GM19035 (cell line): ENCODE measurements at regions not wholly inside any gene's neighbourhood (a gene's known extent, or its start where the extent isn't known, plus 50 kb on each side); places are given as distances from the start of the nearest gene placed in this dataset.

Experiments
- ATAC-seq: cut with Tn5 transposase; IDR thresholded peaks from one replicate; pipeline ENCODE4 v1.9.1; 2021; ENCODE audit not compliant: unreplicated experiment

DNA sequence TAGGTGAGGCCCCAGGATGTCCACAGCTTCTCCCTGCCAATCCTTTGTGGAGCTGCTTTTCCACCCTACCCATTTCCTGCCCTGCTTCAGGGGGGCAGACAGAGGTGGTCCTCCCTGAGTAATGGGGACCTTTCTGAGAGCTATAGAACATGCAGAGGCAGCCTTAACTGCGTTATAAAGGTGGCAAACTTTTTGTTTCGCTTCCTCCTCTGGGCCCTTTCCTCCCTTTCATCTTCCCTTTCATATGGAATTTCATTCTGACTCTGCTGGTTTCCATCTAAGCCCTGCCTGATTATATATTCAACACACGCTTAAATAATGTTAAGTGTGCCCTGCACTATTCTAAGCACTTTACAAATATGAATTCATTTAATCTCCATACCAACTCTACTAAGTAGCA is 169.3 kb upstream of the E2F8 start:
- peak; percentile 84 for ATAC-seq

DNA sequence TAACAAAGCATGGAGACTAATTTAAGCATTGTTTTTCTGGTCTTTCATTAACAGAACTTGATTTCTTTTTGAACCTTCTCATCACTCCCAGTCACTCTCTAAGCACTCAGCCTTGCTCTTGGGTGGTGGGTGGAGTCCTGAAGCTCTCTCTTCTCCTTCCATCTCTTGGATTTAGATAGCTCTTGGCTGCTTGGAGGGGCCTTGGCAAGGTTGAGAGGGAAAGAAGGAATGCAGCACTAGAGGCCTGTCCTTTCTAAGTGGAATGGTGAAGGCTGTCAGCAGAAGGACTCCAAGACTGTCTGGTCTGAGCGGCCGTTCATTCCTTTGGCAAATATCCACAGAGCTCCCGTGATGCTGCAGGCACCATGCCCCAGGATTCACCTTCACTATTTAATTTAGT is 168.6 kb upstream of the E2F8 start:
- no peak for ATAC-seq

DNA sequence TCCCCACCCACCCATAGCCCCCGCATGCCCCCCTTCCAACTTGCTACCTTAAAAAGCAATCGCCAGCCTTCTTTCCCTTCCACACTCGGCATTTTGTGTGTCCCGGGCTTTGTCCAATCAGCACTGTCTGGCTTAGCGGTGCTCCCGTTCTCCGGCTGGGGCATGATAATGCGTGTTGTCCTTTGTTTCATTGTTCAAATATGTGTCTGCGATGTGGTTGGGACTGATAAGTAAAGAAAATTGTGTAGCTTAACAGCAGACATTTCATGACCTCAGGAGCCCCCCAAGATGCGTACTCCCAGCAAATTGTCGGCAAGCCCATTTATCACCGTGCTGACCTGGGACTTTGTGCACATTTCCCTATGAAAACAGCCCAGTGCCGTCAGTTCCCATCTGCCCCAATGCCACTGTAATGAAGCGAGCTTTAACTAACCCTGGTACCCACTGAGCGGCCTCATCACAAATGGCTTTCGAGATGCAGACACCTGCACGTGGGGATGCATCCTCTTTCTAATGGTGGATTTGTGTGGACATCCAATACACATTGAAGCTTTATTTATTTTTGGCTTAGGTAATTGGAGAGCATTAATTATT is 167.0 kb upstream of the E2F8 start:
- no peak for ATAC-seq

DNA sequence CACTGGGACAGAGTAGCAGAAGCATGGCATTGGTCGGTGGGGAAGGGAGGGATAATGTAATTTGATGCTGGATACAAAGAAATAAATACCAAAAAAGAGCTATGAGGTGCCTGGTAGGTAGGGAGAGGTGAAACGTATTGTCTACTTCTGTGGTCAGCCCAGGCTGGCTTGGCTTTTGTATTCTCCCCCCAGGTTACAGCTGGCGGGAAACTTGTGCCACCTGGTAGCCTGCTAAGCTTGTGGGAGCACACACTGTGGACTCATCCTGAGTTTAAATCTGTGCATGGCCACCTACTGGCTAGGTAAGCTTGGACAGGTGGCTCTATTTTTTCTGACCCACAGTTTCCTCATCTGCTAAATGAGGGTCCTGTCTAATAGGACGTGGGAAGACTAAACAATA is 165.2 kb upstream of the E2F8 start:
- no peak for ATAC-seq

DNA sequence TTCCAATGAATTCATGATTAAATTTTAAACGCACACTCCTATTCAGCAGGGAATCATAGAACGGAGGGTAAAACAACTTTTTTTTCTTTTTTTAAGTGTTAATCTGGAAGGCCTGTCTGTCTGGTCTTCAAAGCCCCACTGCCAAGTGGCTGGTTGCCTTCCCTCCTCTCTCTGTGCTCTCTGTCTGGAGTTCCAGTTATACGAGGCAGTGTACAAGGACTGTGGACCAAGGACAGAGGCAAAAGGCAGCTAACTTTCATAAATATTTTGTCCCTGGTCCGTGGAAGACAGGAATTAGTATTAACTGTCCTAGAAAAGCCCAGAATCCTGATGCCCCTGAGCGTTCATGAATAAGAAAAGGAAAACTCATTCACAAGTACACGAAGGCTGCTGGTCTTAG is 164.0 kb upstream of the E2F8 start:
- ATAC-seq, result no peak

DNA sequence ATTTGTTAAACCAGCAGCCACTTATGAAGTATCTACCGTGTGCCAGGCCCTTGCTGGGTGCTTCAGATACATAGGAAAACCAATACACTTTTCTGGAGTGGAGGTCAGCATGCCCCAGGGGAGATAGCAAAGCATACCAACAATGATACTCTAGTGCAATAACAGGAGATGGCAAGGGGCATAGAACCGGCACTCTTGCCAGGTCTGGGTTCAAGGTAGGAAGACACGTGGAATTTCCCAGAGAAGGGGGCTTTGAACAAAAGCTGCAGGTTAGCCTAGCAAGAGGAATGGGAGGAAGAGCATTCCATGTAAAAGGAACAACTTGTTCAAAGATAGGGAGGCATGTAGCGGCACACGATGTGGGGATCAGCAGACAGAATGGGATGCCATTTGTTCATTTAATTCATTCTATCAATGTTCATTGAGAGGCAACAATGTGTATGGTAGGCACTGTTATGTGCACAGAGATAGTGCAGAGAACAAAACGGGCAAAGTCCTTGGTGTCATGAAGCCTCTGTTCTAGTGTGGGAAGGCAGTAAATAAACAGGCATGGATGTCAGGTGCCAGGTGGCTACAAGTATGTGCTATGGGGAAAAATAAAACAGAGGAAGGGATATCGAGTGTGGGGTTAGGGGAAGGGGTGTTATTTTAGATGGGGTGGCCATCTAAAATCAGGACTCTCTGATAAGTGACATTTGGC is 162.6 kb upstream of the E2F8 start:
- ATAC-seq, result no peak

DNA sequence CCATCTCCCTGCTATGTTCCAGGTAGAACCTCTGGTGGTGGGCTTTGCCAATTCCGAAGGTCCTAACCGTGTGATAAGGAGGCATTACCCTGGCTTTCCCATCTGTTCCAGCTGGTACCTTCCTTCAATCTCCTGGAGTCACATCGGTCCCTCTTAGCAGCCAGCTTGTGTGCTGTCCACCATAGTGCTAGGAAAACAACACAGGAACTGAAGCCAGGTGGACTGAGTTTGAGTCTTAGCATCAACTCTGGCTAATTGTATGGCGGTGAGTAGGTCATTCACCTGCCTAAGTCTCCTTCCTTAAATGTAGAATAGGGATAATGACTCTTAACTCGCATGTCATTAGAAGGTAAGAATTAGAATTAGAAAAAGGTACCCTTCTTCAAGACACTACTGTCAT is 159.6 kb upstream of the E2F8 start:
- ATAC-seq, result no peak

DNA sequence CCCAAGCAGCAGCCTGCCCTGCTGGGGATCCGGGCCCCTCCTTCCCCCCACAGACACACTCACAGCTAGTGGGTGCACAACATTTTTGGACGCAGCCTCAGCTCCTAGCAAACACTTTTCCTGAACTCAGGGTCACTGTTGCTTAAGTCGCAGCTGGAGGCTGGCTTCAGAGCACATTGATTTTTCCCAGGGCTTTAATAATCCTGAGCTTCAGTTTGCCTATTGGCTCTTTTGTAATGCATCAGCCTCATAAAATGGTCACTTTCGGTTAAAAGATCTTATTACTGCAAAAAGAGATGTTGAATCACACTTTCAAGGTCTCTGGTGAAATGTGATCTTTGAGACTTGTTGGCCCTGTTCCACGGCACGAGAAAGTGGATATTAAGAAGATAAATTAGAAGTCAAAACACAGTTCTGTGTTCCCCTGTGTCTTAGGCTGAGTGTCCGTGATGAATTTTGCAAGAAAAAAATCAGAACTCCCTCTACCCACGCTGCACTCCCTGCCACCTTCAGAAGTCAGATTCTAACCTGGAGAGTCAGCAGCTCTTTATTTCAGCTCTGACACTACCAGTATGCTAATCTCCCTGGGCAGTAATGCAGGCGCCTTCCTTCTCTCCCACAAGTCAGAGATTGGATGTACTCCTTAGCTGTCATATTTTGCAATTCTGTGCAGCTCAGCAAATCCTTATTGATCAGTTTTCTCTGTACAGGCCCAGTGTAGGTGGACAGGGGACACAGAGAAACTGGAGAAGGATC is 158.2 kb upstream of the E2F8 start:
- ATAC-seq, result no peak

DNA sequence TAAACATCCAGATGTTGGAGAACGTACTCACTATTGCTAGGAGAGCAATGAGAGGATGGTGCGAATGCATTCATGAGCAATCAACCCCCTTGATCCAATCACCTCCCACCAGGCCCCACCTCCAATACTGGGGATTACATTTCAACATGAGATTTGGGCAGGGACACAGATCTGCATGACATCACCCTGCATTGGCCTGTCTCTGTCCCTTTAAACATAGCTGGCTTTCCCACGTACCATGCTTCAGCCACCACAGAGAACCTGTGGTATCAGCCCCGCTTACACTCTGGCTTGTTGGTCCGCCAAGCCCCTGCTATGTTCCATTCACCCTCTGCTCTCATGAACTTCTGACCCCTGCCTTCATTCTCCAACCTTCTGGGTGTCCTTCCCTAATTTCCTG is 157.5 kb upstream of the E2F8 start:
- ATAC-seq, result no peak

DNA sequence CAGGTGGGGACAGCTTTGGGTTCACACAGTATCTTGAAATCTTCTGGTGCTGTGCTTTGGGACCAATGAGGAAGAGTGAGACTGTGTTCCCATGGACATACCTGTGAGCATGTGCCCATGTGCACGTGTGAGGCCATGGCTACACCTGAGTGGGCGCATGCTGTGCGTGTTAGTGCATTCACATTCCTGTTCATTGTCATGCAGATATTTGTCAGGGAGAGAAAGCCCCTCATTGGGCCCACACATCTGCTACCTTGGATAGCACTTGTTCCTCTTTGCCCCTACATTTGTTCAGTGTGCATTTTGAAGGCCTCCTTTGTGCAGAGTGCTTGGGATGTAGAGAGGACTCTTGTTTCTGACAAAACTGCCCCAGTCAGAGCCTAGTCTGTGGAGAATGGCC is 154.3 kb upstream of the E2F8 start:
- ATAC-seq, result peak; percentile 3

DNA sequence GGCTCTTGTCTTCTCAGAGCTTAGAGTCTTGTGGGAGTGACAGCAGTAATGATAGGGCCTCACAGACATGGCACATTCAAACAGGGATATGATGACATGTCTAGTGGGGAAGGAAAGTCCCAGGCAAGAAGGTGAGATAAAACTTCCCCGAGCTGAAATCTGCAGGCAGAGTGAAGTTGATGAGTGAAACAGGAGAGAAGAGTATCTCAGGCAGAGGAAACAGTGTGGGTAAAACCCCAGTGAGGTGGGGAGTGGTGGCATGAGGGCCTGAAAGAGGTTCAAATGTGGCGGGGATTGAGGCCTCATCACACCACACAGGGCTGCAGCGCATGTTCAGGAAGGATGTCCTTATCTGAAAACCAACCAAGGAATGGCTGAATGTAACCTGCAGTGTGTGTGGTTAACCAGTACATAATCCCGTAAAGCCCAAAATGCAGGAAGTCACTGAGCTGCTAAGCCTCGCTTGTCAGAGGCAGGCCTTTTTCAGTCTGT is 153.8 kb upstream of the E2F8 start:
- peak; percentile 61 for ATAC-seq

DNA sequence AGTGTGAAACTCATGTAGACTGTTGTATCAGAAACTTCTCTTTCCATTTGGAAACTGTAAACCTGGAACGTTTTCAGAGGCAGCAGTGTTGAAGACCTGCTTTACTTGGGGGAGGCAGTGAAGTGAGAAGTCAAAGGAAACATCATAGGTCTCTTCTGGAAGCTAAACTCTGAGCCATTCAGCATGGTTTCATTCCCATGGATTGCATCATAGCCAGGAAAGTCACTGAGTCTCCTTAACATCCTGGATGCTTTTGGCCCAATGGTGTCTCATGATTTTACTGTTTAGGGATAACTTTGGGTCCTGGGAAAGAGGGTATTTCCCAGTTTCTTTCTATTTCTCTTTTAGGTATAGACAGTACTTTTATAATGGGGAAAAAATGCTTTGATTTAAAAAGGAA is 153.2 kb upstream of the E2F8 start:
- ATAC-seq, result no peak

DNA sequence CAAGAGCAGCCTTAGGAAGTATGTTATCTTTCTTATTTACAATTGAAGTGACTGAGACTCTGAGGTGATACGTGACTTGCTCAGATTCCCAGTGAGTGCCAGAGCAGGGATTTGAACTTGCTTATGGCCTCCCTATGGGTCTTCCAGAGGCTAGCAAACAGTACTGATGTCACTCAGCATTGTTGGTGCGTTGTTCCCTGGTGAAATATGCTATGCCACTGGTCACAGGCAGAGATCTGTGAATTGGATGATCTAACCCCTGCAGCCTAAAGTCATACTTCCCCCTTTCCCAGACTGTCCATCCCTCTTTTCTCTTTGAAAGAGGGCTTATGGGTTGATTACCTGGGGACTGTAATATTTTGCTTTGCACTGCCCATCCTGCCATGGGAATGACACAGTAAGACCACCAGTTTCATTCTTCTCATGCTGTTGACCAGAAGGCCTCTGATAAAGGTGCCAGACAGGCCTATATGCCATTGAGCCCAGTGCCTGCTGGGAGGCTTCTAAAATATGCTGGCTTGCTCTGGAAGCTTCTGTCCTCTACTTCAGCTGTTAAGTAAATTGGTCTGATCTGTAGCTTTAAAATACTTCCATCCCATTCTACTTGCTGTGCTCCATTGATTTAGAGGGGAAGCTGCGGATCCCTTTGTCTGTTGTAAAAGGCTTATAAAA is 152.2 kb upstream of the E2F8 start:
- ATAC-seq, result no peak

DNA sequence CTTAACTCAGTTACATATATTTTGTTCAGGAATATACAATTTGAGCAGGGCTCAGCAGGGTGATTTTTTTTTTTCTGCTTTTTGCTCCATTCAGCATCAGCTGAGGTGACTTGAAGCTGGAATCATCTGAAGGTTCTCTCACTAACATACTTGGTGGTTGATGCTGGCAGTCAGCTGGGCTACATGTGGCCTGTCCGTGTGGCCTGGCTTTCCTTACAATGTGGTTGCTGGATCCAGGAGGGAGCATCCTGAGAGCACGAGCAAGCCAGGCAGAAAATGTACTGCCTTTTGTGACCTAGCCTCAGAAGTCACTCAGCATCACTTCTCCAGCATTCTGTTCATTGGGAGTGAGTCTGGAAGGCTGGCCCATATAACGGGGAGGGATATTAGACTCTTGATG is 151.6 kb upstream of the E2F8 start:
- ATAC-seq, result no peak

DNA sequence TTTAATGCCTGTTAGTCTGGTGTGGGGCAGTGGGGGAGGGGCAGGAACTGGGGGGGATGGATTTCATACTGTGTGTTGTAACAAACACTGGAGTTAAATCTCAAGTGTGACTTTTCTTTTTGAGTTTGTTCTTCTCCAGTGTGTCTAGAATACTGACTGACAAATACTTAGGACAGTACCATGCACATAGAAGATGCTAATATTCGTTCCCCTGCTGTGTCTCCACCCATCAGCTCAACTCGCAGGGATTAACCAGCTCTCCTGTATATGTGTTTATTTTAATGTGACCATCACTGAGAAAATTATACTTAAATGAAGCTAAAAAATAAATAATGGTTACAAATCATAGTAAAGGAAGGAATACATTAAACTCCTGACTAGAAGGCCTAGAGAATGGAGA is 150.9 kb upstream of the E2F8 start:
- ATAC-seq, result no peak

DNA sequence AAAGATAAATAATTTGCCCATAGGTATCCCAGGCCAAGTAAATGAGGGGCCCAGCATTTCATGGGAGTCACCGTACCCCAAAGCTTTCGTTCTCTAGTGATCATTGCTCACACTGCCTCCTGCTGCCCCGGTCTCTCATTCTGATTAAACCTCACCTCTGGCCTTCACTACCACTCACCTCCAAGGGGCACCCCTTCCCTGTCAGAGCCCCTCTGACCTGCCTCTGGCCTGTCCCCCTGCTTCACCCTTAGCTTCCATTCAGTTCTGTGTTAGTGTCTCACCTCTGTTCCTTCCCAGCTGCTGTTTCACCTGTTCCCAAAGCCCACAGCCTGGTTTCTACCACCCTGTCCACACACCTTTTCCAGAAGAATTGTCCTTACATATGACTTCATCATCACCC is 150.3 kb upstream of the E2F8 start:
- no peak for ATAC-seq

DNA sequence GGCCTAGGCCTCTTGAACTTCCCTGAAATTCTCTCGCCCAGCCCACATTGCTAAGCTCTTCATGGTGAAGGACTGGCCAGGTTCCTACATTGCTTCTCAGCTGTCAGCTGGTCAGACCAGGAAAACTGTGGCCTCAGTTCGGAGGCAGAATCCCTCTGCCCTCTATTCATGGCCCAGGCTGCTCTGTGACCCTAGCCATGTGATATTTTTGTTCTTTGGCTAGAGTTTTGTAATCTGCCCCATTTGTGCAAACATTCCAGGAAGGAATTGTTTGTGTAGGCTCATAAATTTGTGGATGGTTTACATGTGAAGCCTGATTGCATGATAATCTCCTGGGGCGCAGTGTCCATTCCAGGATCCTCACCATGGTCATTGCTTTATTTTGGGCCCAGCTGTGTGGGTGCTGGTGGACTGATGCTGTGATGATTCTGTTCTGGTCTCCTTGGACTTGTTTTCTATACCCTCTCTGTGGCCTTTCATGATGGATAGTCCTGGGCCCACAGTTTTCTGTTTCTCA is 149.1 kb upstream of the E2F8 start:
- no peak for ATAC-seq

DNA sequence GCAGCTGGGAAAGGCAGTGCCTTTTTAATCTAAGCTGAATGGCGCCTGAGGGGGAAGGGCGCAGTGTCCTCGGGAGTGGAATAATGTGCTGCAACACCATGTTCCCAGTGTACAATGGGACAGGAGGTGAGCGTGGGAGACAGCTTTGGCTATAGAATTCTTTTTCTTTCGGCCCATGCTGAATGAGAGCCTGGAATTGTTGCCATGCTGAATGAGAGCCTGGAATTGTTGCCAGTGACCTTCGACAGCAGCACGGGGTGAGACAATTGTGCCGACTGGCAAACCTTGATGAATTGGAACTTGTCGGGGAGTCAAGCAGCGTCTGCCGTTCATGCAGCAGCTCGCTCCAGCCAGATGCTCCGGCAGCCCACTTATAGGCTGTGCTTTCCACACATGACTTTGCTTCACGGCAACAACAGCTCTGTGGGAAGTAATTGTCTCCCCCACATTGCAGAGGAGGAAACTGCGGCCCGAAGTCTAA is 141.4 kb upstream of the E2F8 start:
- no peak for ATAC-seq

DNA sequence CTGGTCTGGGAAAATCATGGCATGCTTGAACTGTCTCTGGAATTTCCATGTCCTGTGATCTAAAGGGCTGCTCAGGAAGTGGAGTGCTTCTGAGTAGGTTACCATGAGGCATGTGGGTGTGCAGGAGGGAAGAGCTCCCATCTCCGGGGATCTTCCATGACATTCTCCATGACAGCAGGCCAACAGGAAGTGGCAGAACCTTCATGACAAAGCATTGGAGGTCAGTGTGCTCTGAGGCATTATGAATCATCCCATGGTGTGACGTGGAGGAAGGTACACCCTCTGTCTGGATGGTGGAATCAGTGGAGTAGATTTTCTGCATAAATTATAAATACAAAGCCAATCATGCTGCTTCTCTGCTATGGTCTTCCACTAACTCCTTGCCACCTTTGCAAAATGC is 139.6 kb upstream of the E2F8 start:
- ATAC-seq, result no peak

DNA sequence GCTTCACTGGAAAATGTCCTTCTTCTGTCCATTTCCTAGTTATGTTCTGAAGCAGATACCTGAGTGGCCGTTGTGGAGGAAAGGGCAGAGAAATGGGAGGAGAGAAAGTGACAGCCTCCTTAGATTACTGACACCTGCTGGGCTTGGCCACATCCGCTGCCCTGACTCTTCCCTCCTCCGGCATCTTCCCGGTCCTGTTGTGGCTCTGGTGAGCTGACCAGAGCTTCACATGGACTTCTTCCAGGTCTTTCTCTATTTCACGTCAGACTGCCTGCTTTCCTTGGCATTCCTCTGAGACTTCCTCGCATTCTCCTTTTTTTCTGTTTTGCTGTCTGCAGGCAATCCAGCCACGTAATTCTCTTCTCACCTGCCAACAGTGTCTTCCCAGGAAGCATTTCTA is 138.7 kb upstream of the E2F8 start:
- ATAC-seq, result no peak

DNA sequence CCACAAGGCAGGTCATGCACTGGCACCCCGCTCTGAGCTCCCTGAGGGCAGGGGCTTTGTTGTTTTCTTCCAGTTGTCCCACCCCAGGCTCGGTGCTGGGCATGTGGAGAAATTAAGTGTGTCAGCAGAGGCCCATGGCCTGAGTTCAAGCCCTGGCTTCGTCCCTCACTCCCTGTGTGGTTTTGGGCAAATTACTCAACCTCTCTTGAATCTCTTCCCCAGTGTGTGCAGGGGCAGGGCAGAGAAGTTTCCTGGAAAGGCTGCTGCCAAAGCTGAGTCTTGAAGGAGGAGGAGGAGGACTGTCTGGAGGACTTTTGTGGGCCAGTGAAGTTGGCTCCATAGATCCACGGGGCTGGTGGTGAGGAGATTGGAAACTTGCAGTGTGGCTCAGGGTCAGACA is 138.1 kb upstream of the E2F8 start:
- no peak for ATAC-seq
